ENCODE measurements at regions not wholly inside any gene's neighbourhood (a gene's known extent, or its start where the extent isn't known, plus 50 kb on each side); places are given as distances from the start of the nearest gene placed in this dataset.

DNA sequence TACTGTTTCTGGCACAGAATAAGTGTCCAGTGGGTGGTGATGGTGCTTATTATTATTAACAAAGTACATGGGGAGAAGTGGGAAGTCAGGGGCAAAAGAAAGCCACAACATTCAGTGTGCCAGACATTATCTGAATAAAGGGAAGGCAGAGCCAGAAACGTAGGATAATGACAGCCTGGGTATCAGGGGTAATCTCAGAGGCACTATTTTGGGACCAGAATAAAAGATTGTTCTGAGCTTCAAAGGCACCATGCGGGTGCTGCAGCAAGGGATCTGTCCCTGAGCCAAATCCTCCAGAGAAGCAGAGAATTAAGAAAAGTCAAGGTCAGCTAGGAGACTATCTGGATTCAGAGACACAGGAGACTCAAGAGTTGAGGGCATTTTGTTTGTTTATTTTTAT lies 328.8 kb upstream of the GATB start:
- TF ChIP-seq, protein P1, sequence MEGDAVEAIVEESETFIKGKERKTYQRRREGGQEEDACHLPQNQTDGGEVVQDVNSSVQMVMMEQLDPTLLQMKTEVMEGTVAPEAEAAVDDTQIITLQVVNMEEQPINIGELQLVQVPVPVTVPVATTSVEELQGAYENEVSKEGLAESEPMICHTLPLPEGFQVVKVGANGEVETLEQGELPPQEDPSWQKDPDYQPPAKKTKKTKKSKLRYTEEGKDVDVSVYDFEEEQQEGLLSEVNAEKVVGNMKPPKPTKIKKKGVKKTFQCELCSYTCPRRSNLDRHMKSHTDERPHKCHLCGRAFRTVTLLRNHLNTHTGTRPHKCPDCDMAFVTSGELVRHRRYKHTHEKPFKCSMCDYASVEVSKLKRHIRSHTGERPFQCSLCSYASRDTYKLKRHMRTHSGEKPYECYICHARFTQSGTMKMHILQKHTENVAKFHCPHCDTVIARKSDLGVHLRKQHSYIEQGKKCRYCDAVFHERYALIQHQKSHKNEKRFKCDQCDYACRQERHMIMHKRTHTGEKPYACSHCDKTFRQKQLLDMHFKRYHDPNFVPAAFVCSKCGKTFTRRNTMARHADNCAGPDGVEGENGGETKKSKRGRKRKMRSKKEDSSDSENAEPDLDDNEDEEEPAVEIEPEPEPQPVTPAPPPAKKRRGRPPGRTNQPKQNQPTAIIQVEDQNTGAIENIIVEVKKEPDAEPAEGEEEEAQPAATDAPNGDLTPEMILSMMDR (IDR thresholded peaks at IDR 0.05; ENCODE audit: poor library complexity) = no peak
- no peak for TF ChIP-seq EZH2phosphoT487 (IDR thresholded peaks at IDR 0.05; ENCODE audit: low read depth, severe bottlenecking, unreplicated experiment)

All from hepatocyte (in vitro differentiated cells).